AG04449 (cell line): ENCODE measurements at regions not wholly inside any gene's neighbourhood (a gene's known extent, or its start where the extent isn't known, plus 50 kb on each side); places are given as distances from the start of the nearest gene placed in this dataset.

ENCODE experiments used
- CTCF ChIA-PET: fragments of 350-600 bp; formaldehyde crosslinking; extraction: SDS; loops from one replicate; lab custom pipeline; 2021; ENCODE audit warnings: antibody characterized with exemption; lab: Yijun Ruan, JAX
- POLR2A ChIA-PET: fragments of 400-600, 350-600 bp; formaldehyde crosslinking; extraction: SDS; loops from one replicate; lab custom pipeline; 2020; ENCODE audit warnings: antibody characterized with exemption, inconsistent platforms; lab: Yijun Ruan, JAX
- DNase-seq: peaks from one replicate; pipeline ENCODE4 v3.0.0-alpha.2; 2010; ENCODE audit warnings: low read depth, low spot score
- H3K4me3 ChIP-seq: 2 replicates; pipeline ENCODE4 v1.5.1; 2011; ENCODE audit warnings: low read depth, mild to moderate bottlenecking, control low read depth, low read length
- CTCF ChIP-seq: IDR thresholded peaks from one replicate; pipeline ENCODE4 v1.5.1; 2011; ENCODE audit warnings: mild to moderate bottlenecking, moderate library complexity, low read length, control low read depth, inconsistent platforms; ENCODE audit not compliant: insufficient read depth; ENCODE audit errors: missing control alignments

GRCh38 chr20:55031971-55032370, 556.6 kb downstream of the DOK5 start:
- ChIA-PET POLR2A (no interaction called here), CTCF (no interaction called here)
- no peak overlapping the region for H3K4me3 ChIP-seq
- no peak for DNase-seq
- no peak for TF ChIP-seq CTCF

GRCh38 chr20:55014766-55015165, 539.4 kb downstream of the DOK5 start:
- TF ChIP-seq CTCF, result no peak
- ChIA-PET POLR2A (no interaction called here), CTCF (no interaction called here)
- H3K4me3 ChIP-seq, result no peak overlapping the region
- DNase-seq, result no peak

GRCh38 chr20:55010761-55011160, 535.4 kb downstream of the DOK5 start:
- no peak overlapping the region for H3K4me3 ChIP-seq
- ChIA-PET POLR2A (no interaction called here), CTCF (no interaction called here)

GRCh38 chr20:55009066-55009465, 533.7 kb downstream of the DOK5 start:
- CTCF ChIA-PET, result no interaction called here
- DNase-seq, result no peak

More at GRCh38 chr20:55010761-55011160, 535.4 kb downstream of the DOK5 start:
- DNase-seq, result no peak
- TF ChIP-seq CTCF, result no peak

DNA sequence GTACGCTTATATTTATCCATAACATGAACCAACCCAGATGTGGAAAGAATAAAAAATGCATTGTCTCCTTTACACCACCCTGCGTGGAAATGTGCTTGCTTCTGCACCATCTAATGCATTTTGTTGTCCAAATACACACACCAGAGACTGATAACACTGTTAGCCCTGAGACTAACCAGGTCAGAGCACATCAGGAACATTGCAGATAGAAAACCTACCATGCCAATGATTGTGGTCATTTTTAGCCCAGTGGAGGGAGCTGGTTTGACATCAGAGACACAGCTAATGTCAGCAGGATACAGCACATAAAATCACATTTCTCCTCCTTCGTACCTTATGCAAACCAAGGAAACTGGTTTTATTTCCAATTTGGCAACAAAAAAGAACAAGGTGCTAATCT, 528.7 kb downstream of the DOK5 start:
- no peak for DNase-seq
- ChIA-PET CTCF (no interaction called here), POLR2A (no interaction called here)
- no peak for TF ChIP-seq CTCF
- no peak overlapping the region for H3K4me3 ChIP-seq

More at GRCh38 chr20:55009066-55009465, 533.7 kb downstream of the DOK5 start:
- TF ChIP-seq CTCF, result no peak
- no peak overlapping the region for H3K4me3 ChIP-seq
- POLR2A ChIA-PET, result no interaction called here

- CTCF ChIA-PET, result no interaction called here
- no peak overlapping the region for H3K4me3 ChIP-seq
- no peak for TF ChIP-seq CTCF
- no peak for DNase-seq
- POLR2A ChIA-PET, result no interaction called here
Observed at GRCh38 chr20:54995553-54995952, 520.2 kb downstream of the DOK5 start.
